Fibroblast of pulmonary artery (primary cell): ENCODE measurements at regions not wholly inside any gene's neighbourhood (a gene's known extent, or its start where the extent isn't known, plus 50 kb on each side); places are given as distances from the start of the nearest gene placed in this dataset.

Experiments used
- DNase-seq: peaks from one replicate; pipeline ENCODE4 v3.0.0-alpha.2; 2010; ENCODE audit warnings: low read depth
- H3K4me3 ChIP-seq: replicated peaks from 2 replicates; pipeline ENCODE4 v1.5.1; 2011; ENCODE audit warnings: low read depth, mild to moderate bottlenecking, control low read depth, low read length, moderate library complexity
- TF ChIP-seq, protein P1 (sequence below): IDR thresholded peaks from 2 replicates; pipeline ENCODE4 v1.5.1; 2011; ENCODE audit warnings: mild to moderate bottlenecking, control low read depth, low read length, inconsistent platforms; ENCODE audit errors: missing control alignments

DNA sequence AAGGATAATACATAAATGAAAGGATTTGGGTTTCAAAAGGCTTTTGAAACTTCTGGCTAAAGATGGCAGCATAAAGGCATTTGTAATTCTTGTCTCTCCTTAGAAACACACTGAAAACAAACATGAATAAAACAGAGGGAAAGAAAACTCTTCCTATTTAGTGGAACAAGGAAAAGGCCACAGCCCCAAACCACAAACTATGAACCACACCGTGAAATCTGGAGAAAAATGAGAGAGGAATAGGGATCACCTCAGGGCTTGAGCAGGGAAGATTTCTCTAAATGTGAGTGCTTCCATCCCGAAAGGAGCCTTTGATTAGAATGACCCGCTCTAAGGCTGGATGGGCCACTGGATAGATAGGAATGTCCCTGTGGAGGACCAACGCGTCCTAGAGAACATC lies 119.6 kb downstream of the SEC61B start:
- no peak overlapping the region for H3K4me3 ChIP-seq
- TF ChIP-seq, protein P1, sequence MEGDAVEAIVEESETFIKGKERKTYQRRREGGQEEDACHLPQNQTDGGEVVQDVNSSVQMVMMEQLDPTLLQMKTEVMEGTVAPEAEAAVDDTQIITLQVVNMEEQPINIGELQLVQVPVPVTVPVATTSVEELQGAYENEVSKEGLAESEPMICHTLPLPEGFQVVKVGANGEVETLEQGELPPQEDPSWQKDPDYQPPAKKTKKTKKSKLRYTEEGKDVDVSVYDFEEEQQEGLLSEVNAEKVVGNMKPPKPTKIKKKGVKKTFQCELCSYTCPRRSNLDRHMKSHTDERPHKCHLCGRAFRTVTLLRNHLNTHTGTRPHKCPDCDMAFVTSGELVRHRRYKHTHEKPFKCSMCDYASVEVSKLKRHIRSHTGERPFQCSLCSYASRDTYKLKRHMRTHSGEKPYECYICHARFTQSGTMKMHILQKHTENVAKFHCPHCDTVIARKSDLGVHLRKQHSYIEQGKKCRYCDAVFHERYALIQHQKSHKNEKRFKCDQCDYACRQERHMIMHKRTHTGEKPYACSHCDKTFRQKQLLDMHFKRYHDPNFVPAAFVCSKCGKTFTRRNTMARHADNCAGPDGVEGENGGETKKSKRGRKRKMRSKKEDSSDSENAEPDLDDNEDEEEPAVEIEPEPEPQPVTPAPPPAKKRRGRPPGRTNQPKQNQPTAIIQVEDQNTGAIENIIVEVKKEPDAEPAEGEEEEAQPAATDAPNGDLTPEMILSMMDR, result no peak
- no peak for DNase-seq

DNA sequence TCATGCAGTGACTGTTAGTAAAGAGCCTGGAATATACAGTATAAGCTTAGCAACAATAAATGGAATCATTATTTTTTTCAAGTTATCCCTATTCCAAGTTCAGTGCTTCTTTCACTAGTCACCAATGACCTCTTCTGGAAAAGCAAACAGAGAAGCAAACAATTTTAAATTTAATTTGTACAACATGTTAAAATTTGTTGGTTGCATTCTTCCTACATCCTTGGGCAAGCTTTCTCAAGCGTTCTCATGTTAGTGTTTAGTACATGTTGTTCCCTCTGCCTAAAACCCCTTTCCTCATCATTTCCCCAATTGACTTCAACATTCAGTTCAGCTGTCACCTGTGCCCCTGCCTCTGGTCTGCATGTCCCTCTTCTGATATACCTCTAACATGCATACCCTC lies 123.4 kb downstream of the SEC61B start:
- TF ChIP-seq, protein P1, result no peak
- H3K4me3 ChIP-seq, result no peak overlapping the region
- DNase-seq, result no peak

DNA sequence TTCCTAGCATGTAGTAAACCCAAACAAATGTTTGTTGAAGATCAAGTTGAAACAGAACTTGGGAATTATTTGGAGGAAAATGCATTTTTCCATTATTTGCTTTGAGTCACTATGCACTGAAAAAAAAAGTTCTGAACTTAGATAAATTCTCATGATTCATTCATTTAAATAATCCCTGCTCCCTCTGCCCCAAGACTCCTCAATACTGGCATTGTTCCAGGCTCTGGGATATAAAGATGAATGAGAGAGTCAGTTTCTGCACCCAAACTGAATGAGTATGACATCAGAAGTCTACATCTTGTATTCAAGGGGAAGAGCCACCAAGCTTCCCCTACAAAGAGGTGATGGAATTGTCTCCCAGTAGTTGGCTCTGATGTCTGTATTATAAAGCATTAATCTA lies 123.9 kb downstream of the SEC61B start:
- no peak for DNase-seq
- TF ChIP-seq, protein P1, result no peak
- no peak overlapping the region for H3K4me3 ChIP-seq

DNA sequence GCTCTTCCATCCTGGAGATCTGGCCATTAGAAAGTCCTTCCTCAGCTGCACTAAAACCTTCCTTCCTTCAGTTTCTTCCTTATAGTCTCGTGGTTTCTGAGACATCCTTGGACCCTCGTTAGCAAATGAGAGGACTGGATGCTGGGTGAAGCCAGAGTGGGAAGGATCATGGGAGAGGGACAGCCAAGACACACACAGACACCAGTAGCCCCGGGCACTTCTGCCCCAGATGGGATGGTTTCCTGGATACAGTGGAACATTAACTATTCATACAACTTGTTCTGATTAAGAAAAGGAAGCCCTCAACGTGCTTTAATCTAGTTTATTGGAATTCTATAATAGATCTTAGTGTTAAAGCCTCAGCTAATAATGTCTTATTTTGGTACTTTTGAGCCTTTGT lies 125.5 kb downstream of the SEC61B start:
- H3K4me3 ChIP-seq, result no peak overlapping the region
- TF ChIP-seq, protein P1, result no peak
- no peak for DNase-seq

DNA sequence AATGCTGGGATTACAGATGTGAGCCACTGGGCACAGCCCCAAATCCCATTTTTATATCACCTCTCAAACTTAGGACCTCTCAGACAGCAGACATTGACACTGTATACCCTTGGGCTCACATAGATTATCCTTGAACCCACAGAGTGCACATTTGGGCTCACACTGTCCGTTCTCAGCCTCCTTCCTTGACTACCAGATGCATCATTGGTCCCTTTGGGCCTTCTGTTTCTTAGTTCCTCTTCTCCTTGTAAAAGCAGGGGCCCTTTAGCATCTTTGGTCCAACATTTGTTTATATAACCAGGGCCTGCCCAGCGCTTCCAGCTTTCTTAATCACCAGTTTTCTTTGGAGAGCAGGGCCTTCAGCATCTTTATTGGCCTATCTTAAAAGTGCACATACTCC lies 126.2 kb downstream of the SEC61B start:
- DNase-seq, result no peak
- TF ChIP-seq, protein P1, result no peak
- H3K4me3 ChIP-seq, result no peak overlapping the region

DNA sequence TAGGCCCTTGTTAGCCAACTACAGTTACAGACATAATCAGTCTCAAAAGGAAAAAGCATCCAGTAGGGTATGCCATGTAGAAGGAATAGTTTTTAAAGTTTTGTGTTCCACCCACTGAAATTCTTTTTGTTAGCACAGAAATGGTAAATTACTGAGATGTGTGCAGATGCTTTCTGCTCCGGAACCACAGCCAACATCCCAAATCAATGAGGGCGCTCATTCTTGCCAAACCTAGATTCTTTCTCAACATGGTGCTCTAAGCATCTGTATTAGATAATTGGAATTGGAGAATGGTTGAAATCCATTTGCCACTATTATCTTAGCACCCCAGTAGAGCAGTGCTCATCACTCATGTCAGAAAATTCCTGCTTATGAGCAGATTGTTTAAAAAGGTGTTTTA lies 127.8 kb downstream of the SEC61B start:
- no peak overlapping the region for H3K4me3 ChIP-seq
- TF ChIP-seq, protein P1, result no peak
- DNase-seq, result no peak

DNA sequence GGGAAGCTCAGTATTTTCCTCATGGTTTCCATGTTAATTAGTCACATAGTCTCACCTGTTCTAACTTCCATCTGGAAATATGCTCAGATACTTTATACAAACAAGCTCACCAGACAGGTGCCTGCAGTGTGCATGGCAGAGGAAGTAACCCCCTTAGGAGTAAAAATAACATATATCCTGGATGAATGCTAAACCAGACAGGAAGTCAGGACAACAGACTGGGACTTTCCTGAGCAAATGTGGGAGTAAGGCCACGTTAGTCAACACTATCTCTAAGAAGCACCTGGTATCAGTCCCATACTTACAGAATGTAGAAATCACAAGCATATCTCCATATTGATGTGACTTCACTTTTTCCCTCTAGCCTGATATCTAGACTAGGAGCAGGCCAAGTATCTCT lies 128.4 kb downstream of the SEC61B start:
- H3K4me3 ChIP-seq, result no peak overlapping the region
- TF ChIP-seq, protein P1, result no peak
- DNase-seq, result no peak
